Endodermal cell (in vitro differentiated cells): ENCODE measurements at regions not wholly inside any gene's neighbourhood (a gene's known extent, or its start where the extent isn't known, plus 50 kb on each side); places are given as distances from the start of the nearest gene placed in this dataset.

Experiments used
- DNase-seq: peaks from one replicate; pipeline ENCODE4 v3.0.0-alpha.2; 2017
- H3K27ac ChIP-seq: 2 replicates; pipeline ENCODE4 v1.5.1; 2013; ENCODE audit warnings: mild to moderate bottlenecking, low read depth, low read length, moderate library complexity
- H3K27me3 ChIP-seq: 2 replicates; pipeline ENCODE4 v1.6.1; 2013; ENCODE audit warnings: mild to moderate bottlenecking, low read length, moderate library complexity; ENCODE audit not compliant: insufficient read depth, control insufficient read depth, poor library complexity, severe bottlenecking
- H3K36me3 ChIP-seq: 2 replicates; pipeline ENCODE4 v1.7.0; 2013; ENCODE audit warnings: mild to moderate bottlenecking, low read length, moderate library complexity; ENCODE audit not compliant: control insufficient read depth, insufficient read depth
- H3K4me1 ChIP-seq: one replicate; pipeline ENCODE4 v1.7.0; 2013; ENCODE audit warnings: low read length; ENCODE audit not compliant: control insufficient read depth, insufficient read depth
- H3K4me3 ChIP-seq: 2 replicates; pipeline ENCODE4 v1.5.1; 2013; ENCODE audit warnings: mild to moderate bottlenecking, low read length, moderate library complexity
- H3K9ac ChIP-seq: 2 replicates; pipeline ENCODE4 v1.6.1; 2013; ENCODE audit warnings: mild to moderate bottlenecking, low read length, moderate library complexity; ENCODE audit not compliant: poor library complexity, severe bottlenecking; ENCODE audit errors: extremely low read depth
- H3K9me3 ChIP-seq: 2 replicates; pipeline ENCODE4 v1.6.1; 2013; ENCODE audit warnings: mild to moderate bottlenecking, low read length, moderate library complexity; ENCODE audit not compliant: control insufficient read depth
- H3K27ac Mint-ChIP-seq: 2 replicates; pipeline ENCODE4 v1.8.0; 2020; ENCODE audit warnings: mixed read lengths
- H3K27me3 Mint-ChIP-seq: 2 replicates; pipeline ENCODE4 v1.8.0; 2021; ENCODE audit warnings: mild to moderate bottlenecking, mixed read lengths; ENCODE audit not compliant: insufficient read depth
- H3K36me3 Mint-ChIP-seq: 2 replicates; pipeline ENCODE4 v1.8.0; 2020; ENCODE audit warnings: low read depth, mixed read lengths
- H3K4me1 Mint-ChIP-seq: 2 replicates; pipeline ENCODE4 v1.8.0; 2020; ENCODE audit warnings: mixed read lengths
- H3K4me3 Mint-ChIP-seq: 2 replicates; pipeline ENCODE4 v1.8.0; 2020; ENCODE audit warnings: mild to moderate bottlenecking, moderate library complexity, mixed read lengths
- H3K9me3 Mint-ChIP-seq: 2 replicates; pipeline ENCODE4 v1.8.0; 2020; ENCODE audit warnings: mild to moderate bottlenecking, mixed read lengths
- WGBS, 2 experiments: methylation state at CpG; one replicate each; pipeline versions ENCODE4 v1.1.5 to v1.1.7; 2013; ENCODE audit warnings: missing lambda C conversion rate in 2 of 2, mixed read lengths in 1 of 2; ENCODE audit not compliant: insufficient coverage in 1 of 2, insufficient read length in 1 of 2; 5-methylcytosine and 5-hydroxymethylcytosine counted together
- TF ChIP-seq, protein P1 (sequence below): fragments of 200-600 bp; sonication (generic); conservative IDR thresholded peaks from 2 replicates; pipeline ENCODE4 v1.5.0; 2021; ENCODE audit warnings: antibody characterized with exemption, mild to moderate bottlenecking

GRCh38 chr6:137781639-137782038 lies 85.4 kb upstream of the TNFAIP3 start:
- 94 to 100% methylated on average over 1 to 3 of the region's 3 CpGs for WGBS, 2 experiments
- no peak for DNase-seq
- H3K27ac Mint-ChIP-seq, result no peak overlapping the region
- no peaks in the 10 kb centered on the region for H3K36me3 Mint-ChIP-seq
- Histone ChIP-seq H3K27ac (no peak overlapping the region), H3K36me3 (no peaks in the 10 kb centered on the region), H3K9me3 (no peaks in the 10 kb centered on the region), H3K4me1 (peaks cover 12% of the 10 kb centered on the region), H3K4me3 (no peak overlapping the region), H3K27me3 (no peaks in the 10 kb centered on the region), H3K9ac (no peak overlapping the region)
- H3K9me3 Mint-ChIP-seq, result no peaks in the 10 kb centered on the region
- H3K4me1 Mint-ChIP-seq, result peaks cover 19% of the 10 kb centered on the region
- no peaks in the 10 kb centered on the region for H3K27me3 Mint-ChIP-seq
- TF ChIP-seq, protein P1, sequence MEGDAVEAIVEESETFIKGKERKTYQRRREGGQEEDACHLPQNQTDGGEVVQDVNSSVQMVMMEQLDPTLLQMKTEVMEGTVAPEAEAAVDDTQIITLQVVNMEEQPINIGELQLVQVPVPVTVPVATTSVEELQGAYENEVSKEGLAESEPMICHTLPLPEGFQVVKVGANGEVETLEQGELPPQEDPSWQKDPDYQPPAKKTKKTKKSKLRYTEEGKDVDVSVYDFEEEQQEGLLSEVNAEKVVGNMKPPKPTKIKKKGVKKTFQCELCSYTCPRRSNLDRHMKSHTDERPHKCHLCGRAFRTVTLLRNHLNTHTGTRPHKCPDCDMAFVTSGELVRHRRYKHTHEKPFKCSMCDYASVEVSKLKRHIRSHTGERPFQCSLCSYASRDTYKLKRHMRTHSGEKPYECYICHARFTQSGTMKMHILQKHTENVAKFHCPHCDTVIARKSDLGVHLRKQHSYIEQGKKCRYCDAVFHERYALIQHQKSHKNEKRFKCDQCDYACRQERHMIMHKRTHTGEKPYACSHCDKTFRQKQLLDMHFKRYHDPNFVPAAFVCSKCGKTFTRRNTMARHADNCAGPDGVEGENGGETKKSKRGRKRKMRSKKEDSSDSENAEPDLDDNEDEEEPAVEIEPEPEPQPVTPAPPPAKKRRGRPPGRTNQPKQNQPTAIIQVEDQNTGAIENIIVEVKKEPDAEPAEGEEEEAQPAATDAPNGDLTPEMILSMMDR, result no peak
- no peak overlapping the region for H3K4me3 Mint-ChIP-seq

DNA sequence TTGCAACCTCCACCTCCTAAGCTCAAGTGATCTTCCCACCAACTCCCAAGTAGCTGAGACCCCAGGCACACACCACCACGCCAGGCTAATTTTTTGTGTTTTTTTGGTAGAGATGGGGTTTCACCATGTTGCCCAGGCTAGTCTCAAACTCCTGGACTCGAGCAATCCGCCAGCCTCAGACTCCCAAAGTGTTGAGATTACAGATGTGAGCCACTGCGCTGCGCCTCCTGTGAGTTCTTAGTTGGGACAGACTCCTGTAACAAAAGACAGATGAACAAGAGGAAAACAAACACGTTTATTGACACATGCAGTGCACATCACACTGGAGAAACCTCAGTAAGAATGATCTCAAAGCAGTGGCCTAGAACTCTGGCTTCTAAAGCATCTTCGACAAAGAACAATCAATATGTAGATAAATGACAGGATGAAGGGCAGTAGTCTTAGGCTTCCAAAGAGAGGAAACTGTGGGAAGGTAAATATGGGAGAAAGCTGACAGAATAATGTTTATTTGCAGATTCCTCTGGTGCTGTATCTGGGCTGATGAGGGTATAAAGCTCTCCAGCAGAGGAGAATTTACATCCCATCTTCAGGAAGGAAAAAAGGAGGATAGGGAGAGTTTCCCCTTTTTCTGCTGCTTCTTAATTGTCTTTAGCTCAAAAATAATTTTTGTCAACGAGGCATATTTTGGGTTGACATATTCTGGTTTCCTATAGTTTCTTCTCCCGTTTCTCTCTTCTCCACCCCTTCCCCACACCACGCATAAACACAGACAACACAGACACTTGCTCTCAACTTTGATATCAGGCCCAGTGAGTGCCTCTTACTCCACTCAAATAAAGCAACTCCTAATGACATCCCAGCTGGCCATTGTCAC lies 84.7 kb upstream of the TNFAIP3 start:
- Histone ChIP-seq H3K27ac (no peak overlapping the region), H3K4me1 (peaks cover 12% of the 10 kb centered on the region), H3K4me3 (no peak overlapping the region), H3K27me3 (no peaks in the 10 kb centered on the region), H3K9ac (no peak overlapping the region), H3K36me3 (no peaks in the 10 kb centered on the region), H3K9me3 (no peaks in the 10 kb centered on the region)
- Mint-ChIP-seq H3K9me3 (no peaks in the 10 kb centered on the region), H3K4me1 (peaks cover 16% of the 10 kb centered on the region), H3K36me3 (no peaks in the 10 kb centered on the region), H3K27me3 (no peaks in the 10 kb centered on the region), H3K4me3 (no peak overlapping the region), H3K27ac (no peak overlapping the region)
- WGBS, 2 experiments, result 87 to 88% methylated on average over 7 to 10 of the region's 10 CpGs
- TF ChIP-seq, protein P1, result no peak
- DNase-seq, result no peak

- H3K36me3 Mint-ChIP-seq, result no peaks in the 10 kb centered on the region
- Histone ChIP-seq H3K4me3 (no peak overlapping the region), H3K4me1 (peaks cover 12% of the 10 kb centered on the region), H3K27ac (no peak overlapping the region), H3K9me3 (no peaks in the 10 kb centered on the region), H3K9ac (peak overlapping the region; percentile 3), H3K36me3 (no peaks in the 10 kb centered on the region), H3K27me3 (no peaks in the 10 kb centered on the region)
- 100% methylated on average over 1 of the region's 1 CpG; no CpG with 5 or more reads in 1 of the 2 experiments for WGBS, 2 experiments
- no peak overlapping the region for H3K27ac Mint-ChIP-seq
- H3K4me1 Mint-ChIP-seq, result peaks cover 16% of the 10 kb centered on the region
- no peak for DNase-seq
- no peaks in the 10 kb centered on the region for H3K27me3 Mint-ChIP-seq
- H3K9me3 Mint-ChIP-seq, result no peaks in the 10 kb centered on the region
- TF ChIP-seq, protein P1, result no peak
- no peak overlapping the region for H3K4me3 Mint-ChIP-seq
Measured at GRCh38 chr6:137783710-137784109, 83.3 kb upstream of the TNFAIP3 start.
